ENCODE measurements at regions not wholly inside any gene's neighbourhood (a gene's known extent, or its start where the extent isn't known, plus 50 kb on each side); places are given as distances from the start of the nearest gene placed in this dataset.

GRCh38 chr2:55102056-55102812, 52.0 kb upstream of the RTN4 start:
- no peak for DNase-seq (ENCODE audit: low spot score)

- DNase-seq (ENCODE audit: low spot score): no peak
These were observed 51.2 kb upstream of the RTN4 start for GRCh38 chr2:55101466-55101865.

GRCh38 chr2:55099878-55100820, 49.9 kb upstream of the RTN4 start:
- peak; percentile 61 for DNase-seq (ENCODE audit: low spot score)

All from H4 (cell line).